H1 (cell line): ENCODE measurements at regions not wholly inside any gene's neighbourhood (a gene's known extent, or its start where the extent isn't known, plus 50 kb on each side); places are given as distances from the start of the nearest gene placed in this dataset.

Experiments
- BCL11A ChIP-seq, 2 experiments: IDR thresholded peaks; one replicate each; pipeline ENCODE4 v1.6.1; 2011; ENCODE audit warnings: low read depth in 2 of 2, low read length in 2 of 2, mild to moderate bottlenecking in 2 of 2
- CEBPB ChIP-seq: IDR thresholded peaks from 2 replicates; pipeline ENCODE4 v1.6.1; 2012; ENCODE audit warnings: low read depth, low read length
- FOSL1 ChIP-seq: IDR thresholded peaks from 2 replicates; pipeline ENCODE4 v1.6.1; 2011; ENCODE audit warnings: mild to moderate bottlenecking, low read depth, low read length, moderate library complexity; ENCODE audit not compliant: insufficient read depth
- JUND ChIP-seq: IDR thresholded peaks from 2 replicates; pipeline ENCODE4 v1.6.1; 2011; ENCODE audit warnings: mild to moderate bottlenecking, improper control_type of control experiment, low read length
- POLR2A ChIP-seq, 2 experiments: IDR thresholded peaks; 1 replicate in 1 of 2; 2 replicates in 1 of 2; pipeline ENCODE4 v1.6.1; 2011; ENCODE audit warnings: low read depth in 2 of 2, low read length in 2 of 2, mild to moderate bottlenecking in 2 of 2; ENCODE audit errors: control extremely low read depth in 1 of 2
- POLR2AphosphoS5 ChIP-seq: IDR thresholded peaks from 2 replicates; pipeline ENCODE4 v1.6.1; 2011; ENCODE audit warnings: low read depth, low read length
- RNF2 ChIP-seq: fragments of 200-900, 300-1000 bp; sonication (generic); IDR thresholded peaks from 2 replicates; pipeline ENCODE4 v1.7.1; 2016; ENCODE audit warnings: borderline replicate concordance, low read depth, mild to moderate bottlenecking, antibody characterized with exemption, low read length; ENCODE audit not compliant: poor library complexity, severe bottlenecking; ENCODE audit errors: missing control alignments
- RXRA ChIP-seq: IDR thresholded peaks from 2 replicates; pipeline ENCODE4 v1.6.1; 2011; ENCODE audit warnings: low read depth, mild to moderate bottlenecking, low read length, moderate library complexity; ENCODE audit not compliant: insufficient read depth
- TF ChIP-seq, protein P1 (sequence below): IDR thresholded peaks from 2 replicates; pipeline ENCODE4 v1.6.1; 2012; ENCODE audit warnings: low read length, inconsistent platforms

DNA sequence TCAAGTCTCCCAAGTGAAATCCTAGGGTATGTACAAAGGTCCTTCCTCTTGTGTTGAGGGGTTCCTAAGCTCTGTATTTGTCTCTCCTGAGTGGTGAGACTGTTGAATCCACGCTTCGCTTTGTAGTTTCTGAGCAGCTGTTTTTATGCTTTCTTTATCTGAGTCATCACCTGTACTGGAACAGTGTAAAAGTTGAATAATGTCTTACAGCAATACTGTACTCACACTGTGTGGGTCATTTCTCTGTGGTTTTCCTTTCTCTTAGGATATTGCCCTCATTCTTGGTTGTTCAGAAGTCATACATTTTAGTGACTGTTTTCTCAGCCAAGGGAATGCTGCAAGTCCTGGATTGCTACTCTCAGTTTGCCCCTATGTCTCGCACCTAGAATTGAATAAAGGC lies 1596.6 kb downstream of the SLITRK5 start (continued):
- TF ChIP-seq POLR2AphosphoS5 (no peak), RXRA (no peak), POLR2A (IDR thresholded peaks at IDR 0.05; ENCODE audit: control extremely low read depth in 1 of 2, low read depth in 2 of 2, low read length in 2 of 2) (no peak), CEBPB (no peak), RNF2 (no peak), BCL11A (IDR thresholded peaks at IDR 0.05; ENCODE audit: low read depth in 2 of 2, low read length in 2 of 2) (no peak), JUND (no peak), FOSL1 (no peak)
- TF ChIP-seq, protein P1, sequence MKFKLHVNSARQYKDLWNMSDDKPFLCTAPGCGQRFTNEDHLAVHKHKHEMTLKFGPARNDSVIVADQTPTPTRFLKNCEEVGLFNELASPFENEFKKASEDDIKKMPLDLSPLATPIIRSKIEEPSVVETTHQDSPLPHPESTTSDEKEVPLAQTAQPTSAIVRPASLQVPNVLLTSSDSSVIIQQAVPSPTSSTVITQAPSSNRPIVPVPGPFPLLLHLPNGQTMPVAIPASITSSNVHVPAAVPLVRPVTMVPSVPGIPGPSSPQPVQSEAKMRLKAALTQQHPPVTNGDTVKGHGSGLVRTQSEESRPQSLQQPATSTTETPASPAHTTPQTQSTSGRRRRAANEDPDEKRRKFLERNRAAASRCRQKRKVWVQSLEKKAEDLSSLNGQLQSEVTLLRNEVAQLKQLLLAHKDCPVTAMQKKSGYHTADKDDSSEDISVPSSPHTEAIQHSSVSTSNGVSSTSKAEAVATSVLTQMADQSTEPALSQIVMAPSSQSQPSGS: no peak
